ENCODE measurements at regions not wholly inside any gene's neighbourhood (a gene's known extent, or its start where the extent isn't known, plus 50 kb on each side); places are given as distances from the start of the nearest gene placed in this dataset.

- TF ChIP-seq CTCF (IDR thresholded peaks at IDR 0.05) (no peak), POLR2A (IDR thresholded peaks at IDR 0.05) (no peak)
Measured at GRCh38 chr1:194069831-194070218, 883.4 kb upstream of the B3GALT2 start.

Measured in thyroid gland (tissue), 4 donors.